Small intestine (tissue), 7 donors: ENCODE measurements at regions not wholly inside any gene's neighbourhood (a gene's known extent, or its start where the extent isn't known, plus 50 kb on each side); places are given as distances from the start of the nearest gene placed in this dataset.
"Not testable (repeated sequence)": the region's sequence is repeated elsewhere in the genome, so short reads cannot be mapped to it uniquely, and the experiment has no call there.

Experiments used
- DNase-seq, 2 donors: peaks; one replicate each; pipeline versions ENCODE4 v3.0.0 to v3.0.0-alpha.2; 2013
- FAIRE-seq: peaks from 2 replicates; lab custom pipeline; 2012; peaks lifted over from hg19 to GRCh38; lab: Jason Lieb, UNC
- H3K27ac ChIP-seq, 3 donors: one replicate each; pipeline ENCODE4 v1.5.1; 2013; ENCODE audit warnings: low read length in 2 of 3, mild to moderate bottlenecking in 2 of 3, control low read depth in 1 of 3, inconsistent platforms in 1 of 3, low read depth in 1 of 3, moderate library complexity in 1 of 3
- H3K27me3 ChIP-seq, 3 donors: one replicate each; pipeline ENCODE4 v1.6.1; 2013; ENCODE audit warnings: low read length in 3 of 3, inconsistent platforms in 1 of 3; ENCODE audit not compliant: control insufficient read depth in 3 of 3, insufficient read depth in 3 of 3
- H3K36me3 ChIP-seq, 3 donors: one replicate each; pipeline ENCODE4 v1.6.1; 2013; ENCODE audit warnings: low read length in 3 of 3, inconsistent platforms in 1 of 3, low read depth in 1 of 3, mild to moderate bottlenecking in 1 of 3, moderate library complexity in 1 of 3; ENCODE audit not compliant: control insufficient read depth in 3 of 3, insufficient read depth in 2 of 3
- H3K4me1 ChIP-seq, 3 donors: one replicate each; pipeline ENCODE4 v1.6.1; 2013; ENCODE audit warnings: low read length in 2 of 3, inconsistent platforms in 1 of 3, low read depth in 1 of 3, mild to moderate bottlenecking in 1 of 3, moderate library complexity in 1 of 3; ENCODE audit not compliant: control insufficient read depth in 3 of 3, insufficient read depth in 2 of 3
- H3K4me3 ChIP-seq, 3 donors: one replicate each; pipeline ENCODE4 v1.5.1; 2013; ENCODE audit warnings: low read length in 3 of 3, control low read depth in 1 of 3, inconsistent platforms in 1 of 3, low read depth in 1 of 3, mild to moderate bottlenecking in 1 of 3, moderate library complexity in 1 of 3
- H3K9me3 ChIP-seq, 2 donors: one replicate each; pipeline ENCODE4 v1.6.1; 2013; ENCODE audit warnings: low read depth in 1 of 2, low read length in 1 of 2; ENCODE audit not compliant: control insufficient read depth in 2 of 2, insufficient read depth in 1 of 2
- WGBS, 3 donors: extraction: QIAGEN DNeasy Blood & Tissue Kit; methylation state at CpG; one replicate each; pipeline ENCODE4 v1.1.7; 2013; 5-methylcytosine and 5-hydroxymethylcytosine counted together
- donor health status: healthy with polysubstance abuse.
- donor health status: control.
- donor health status: control.
- donor health status: Bipolar disorder and iron deficiency.
- donor health status: healthy.

GRCh38 chr1:238950017-238950416 is 436.4 kb upstream of the CHRM3 start:
- no peak overlapping the region for H3K27ac ChIP-seq
- no peak for DNase-seq
- 94 to 98% (median 98%) methylated on average over 3 of the region's 3 CpGs for WGBS, 3 donors
- H3K27me3 ChIP-seq: no peaks in the 10 kb centered on the region
- no peaks in the 10 kb centered on the region for H3K36me3 ChIP-seq
- no peaks in the 10 kb centered on the region for H3K4me1 ChIP-seq
- no peaks in the 10 kb centered on the region for H3K9me3 ChIP-seq
- FAIRE-seq: no peak
- H3K4me3 ChIP-seq: no peak overlapping the region

GRCh38 chr1:238944028-238944427 is 442.3 kb upstream of the CHRM3 start:
- Histone ChIP-seq H3K9me3 (peaks cover 0 to 2% of the 10 kb centered on the region in 2 donors), H3K27ac (no peak overlapping the region), H3K4me3 (no peak overlapping the region), H3K36me3 (no peaks in the 10 kb centered on the region), H3K27me3 (no peaks in the 10 kb centered on the region), H3K4me1 (no peaks in the 10 kb centered on the region)
- 69 to 76% (median 70%) methylated on average over 1 of the region's 1 CpG for WGBS, 3 donors
- DNase-seq: no peak
- FAIRE-seq: no peak

- no peaks in the 10 kb centered on the region for H3K4me1 ChIP-seq
- H3K27me3 ChIP-seq: no peaks in the 10 kb centered on the region
- no peaks in the 10 kb centered on the region for H3K36me3 ChIP-seq
- no peak overlapping the region for H3K27ac ChIP-seq
- H3K4me3 ChIP-seq: no peak overlapping the region
- 93 to 100% (median 98%) methylated on average over 1 of the region's 1 CpG for WGBS, 3 donors
- FAIRE-seq: no peak
- DNase-seq: no peak
- peaks cover 1 to 4% of the 10 kb centered on the region in 2 donors for H3K9me3 ChIP-seq
These were observed 458.5 kb upstream of the CHRM3 start for GRCh38 chr1:238927899-238928298.

- Histone ChIP-seq H3K4me1 (no peaks in the 10 kb centered on the region), H3K9me3 (no peaks in the 10 kb centered on the region), H3K27ac (no peak overlapping the region), H3K4me3 (no peak overlapping the region), H3K36me3 (no peaks in the 10 kb centered on the region), H3K27me3 (no peaks in the 10 kb centered on the region)
- WGBS, 3 donors: 69 to 79% (median 78%) methylated on average over 4 of the region's 4 CpGs
- no peak for DNase-seq
- FAIRE-seq: no peak
These were observed 469.5 kb upstream of the CHRM3 start for GRCh38 chr1:238916828-238917227.

DNA sequence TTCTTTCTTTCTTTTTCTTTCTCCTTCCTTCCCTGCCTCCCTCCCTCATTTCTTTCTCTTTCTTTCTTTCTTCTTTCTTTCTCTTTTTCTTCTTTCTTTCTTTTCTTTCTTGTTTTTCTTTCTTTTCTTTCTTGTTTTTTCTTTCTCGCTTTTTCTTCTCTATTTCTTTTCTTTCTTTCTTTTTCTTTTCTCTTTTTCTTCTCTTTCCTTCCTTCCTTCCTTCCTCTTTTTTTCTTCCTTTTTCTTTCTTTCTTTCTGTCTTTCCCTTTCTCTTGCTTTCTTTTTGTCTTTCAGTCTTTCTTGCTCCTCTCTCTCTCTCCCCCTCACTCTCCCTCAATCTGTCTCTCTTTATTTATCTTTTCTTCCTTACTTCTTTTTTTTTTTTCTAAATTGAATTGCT is 472.0 kb upstream of the CHRM3 start:
- no peak overlapping the region for H3K27ac ChIP-seq
- H3K27me3 ChIP-seq: no peaks in the 10 kb centered on the region
- FAIRE-seq: no peak
- 78 to 83% (median 80%) methylated on average over 1 of the region's 1 CpG for WGBS, 3 donors
- H3K9me3 ChIP-seq: no peaks in the 10 kb centered on the region
- DNase-seq: no peak
- H3K4me3 ChIP-seq: no peak overlapping the region
- H3K36me3 ChIP-seq: no peaks in the 10 kb centered on the region
- no peaks in the 10 kb centered on the region for H3K4me1 ChIP-seq

- WGBS, 3 donors: 60 to 76% (median 62%) methylated on average over 2 of the region's 2 CpGs
These were observed 473.2 kb upstream of the CHRM3 start for GRCh38 chr1:238913210-238913609.

DNA sequence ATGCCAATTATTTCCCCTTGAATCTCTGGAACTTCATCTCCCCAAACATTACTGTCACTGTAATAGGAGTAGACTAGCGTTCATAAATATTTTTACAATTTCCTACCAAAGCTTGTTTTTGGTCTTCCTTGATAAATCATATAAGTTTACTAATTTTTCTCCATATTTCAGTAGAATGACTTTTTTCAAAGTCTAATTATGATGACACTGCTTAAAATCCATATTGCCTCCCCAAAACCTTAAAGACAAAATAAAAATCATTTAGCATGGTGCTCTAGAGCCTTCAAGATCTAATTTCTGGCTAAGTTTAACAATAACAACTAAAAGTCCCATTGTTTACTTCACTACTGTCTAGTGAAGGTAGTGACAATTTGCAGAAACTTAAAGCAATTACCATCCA is 474.2 kb upstream of the CHRM3 start:
- Histone ChIP-seq H3K9me3 (no peaks in the 10 kb centered on the region), H3K27me3 (no peaks in the 10 kb centered on the region), H3K4me1 (no peaks in the 10 kb centered on the region), H3K4me3 (no peak overlapping the region), H3K36me3 (no peaks in the 10 kb centered on the region), H3K27ac (no peak overlapping the region)
- FAIRE-seq (no peak), DNase-seq (no peak)
- WGBS, 3 donors: 69 to 85% (median 77%) methylated on average over 1 of the region's 1 CpG

More at GRCh38 chr1:238913210-238913609, 473.2 kb upstream of the CHRM3 start:
- H3K9me3 ChIP-seq: no peaks in the 10 kb centered on the region
- no peak overlapping the region for H3K4me3 ChIP-seq
- no peaks in the 10 kb centered on the region for H3K36me3 ChIP-seq
- DNase-seq: no peak
- no peaks in the 10 kb centered on the region for H3K27me3 ChIP-seq
- no peaks in the 10 kb centered on the region for H3K4me1 ChIP-seq
- no peak for FAIRE-seq
- H3K27ac ChIP-seq: no peak overlapping the region

- not testable (repeated sequence) for FAIRE-seq, H3K9me3 ChIP-seq, H3K4me1 ChIP-seq, H3K27ac ChIP-seq, DNase-seq, H3K4me3 ChIP-seq, H3K27me3 ChIP-seq, H3K36me3 ChIP-seq
- 90 to 92% (median 91%) methylated on average over 8 of the region's 8 CpGs for WGBS, 3 donors
These were observed 483.6 kb upstream of the CHRM3 start for GRCh38 chr1:238902752-238903151.

DNA sequence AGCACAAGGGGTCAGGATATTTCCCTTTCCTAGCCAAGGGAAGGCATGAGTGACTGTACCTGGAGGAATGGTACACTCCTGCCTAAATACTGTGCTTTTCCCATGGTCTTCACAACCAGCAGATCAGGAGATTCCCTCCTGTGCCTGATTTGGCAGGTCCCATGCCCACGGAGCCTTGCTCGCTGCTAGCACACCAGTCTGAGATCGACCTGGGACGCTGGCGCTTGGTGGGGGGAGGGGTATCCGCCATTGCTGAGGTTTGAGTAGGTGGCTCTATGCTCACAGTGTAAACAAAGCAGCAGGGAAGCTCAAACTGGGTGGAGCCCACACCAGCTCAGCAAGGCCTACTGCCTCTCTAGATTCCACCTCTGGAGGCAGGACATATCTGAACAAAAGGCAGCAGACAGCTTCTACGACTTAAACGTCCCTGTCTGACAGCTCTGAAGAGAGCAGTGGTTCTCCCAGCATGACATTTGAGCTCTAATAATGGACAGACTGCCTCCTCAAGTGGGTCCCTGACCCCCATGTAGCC is 486.0 kb upstream of the CHRM3 start:
- Histone ChIP-seq H3K36me3 (no peaks in the 10 kb centered on the region), H3K27me3 (peaks cover 0 to 4% (median 0%) of the 10 kb centered on the region in 3 donors), H3K4me1 (no peaks in the 10 kb centered on the region), H3K9me3 (no peaks in the 10 kb centered on the region), H3K4me3 (no peak overlapping the region), H3K27ac (no peak overlapping the region)
- DNase-seq (no peak), FAIRE-seq (no peak)
- 88 to 94% (median 90%) methylated on average over 8 of the region's 8 CpGs for WGBS, 3 donors
